ENCODE measurements at regions not wholly inside any gene's neighbourhood (a gene's known extent, or its start where the extent isn't known, plus 50 kb on each side); places are given as distances from the start of the nearest gene placed in this dataset.

- TF ChIP-seq EP300 (IDR thresholded peaks at IDR 0.05; ENCODE audit: borderline replicate concordance in 1 of 2, low read depth in 2 of 2, low read length in 2 of 2) = no peak
- no peak for TF ChIP-seq SP1 (IDR thresholded peaks at IDR 0.05; ENCODE audit: low read depth, low read length)
- TF ChIP-seq TAF1 (IDR thresholded peaks at IDR 0.05; ENCODE audit: low read depth, low read length) = no peak
- TF ChIP-seq JUN (IDR thresholded peaks at IDR 0.05; ENCODE audit: low read depth, low read length) = no peak
- TF ChIP-seq CBX8 (IDR thresholded peaks at IDR 0.05; ENCODE audit: borderline replicate concordance, low read depth, low read length) = no peak
- no peak for TF ChIP-seq SP2 (IDR thresholded peaks at IDR 0.05; ENCODE audit: low read length)
These were observed 1953.1 kb upstream of the CDH6 start (continued) for GRCh38 chr5:29240379-29240778.

Measured in H1 (cell line).